ENCODE measurements at regions not wholly inside any gene's neighbourhood (a gene's known extent, or its start where the extent isn't known, plus 50 kb on each side); places are given as distances from the start of the nearest gene placed in this dataset.
A peak's percentile ranks its signal among the peaks of the same experiment; 100 is the strongest.

- no peak overlapping the region for H3K4me3 Mint-ChIP-seq (ENCODE audit: low read depth)
- no peaks in the 10 kb centered on the region for H3K27me3 Mint-ChIP-seq (ENCODE audit: low read depth)
- intact Hi-C loops (cut with micrococcal nuclease), result loop anchor here (5.0 kb wide), 1 partner anchor 1529 kb away; no protein-coding TSS in a partner anchor
- no peaks in the 10 kb centered on the region for H3K9me3 Mint-ChIP-seq
- H3K4me1 Mint-ChIP-seq (ENCODE audit: low read depth), result peaks cover 7% of the 10 kb centered on the region
- H3K36me3 Mint-ChIP-seq (ENCODE audit: low read depth), result no peaks in the 10 kb centered on the region
- H3K27ac Mint-ChIP-seq, result peak overlapping the region; percentile 36
- peak; percentile 37 for DNase-seq (ENCODE audit: low spot score)
Measured at GRCh38 chr3:28667646-28668621, 319.3 kb upstream of the AZI2 start.

DNA sequence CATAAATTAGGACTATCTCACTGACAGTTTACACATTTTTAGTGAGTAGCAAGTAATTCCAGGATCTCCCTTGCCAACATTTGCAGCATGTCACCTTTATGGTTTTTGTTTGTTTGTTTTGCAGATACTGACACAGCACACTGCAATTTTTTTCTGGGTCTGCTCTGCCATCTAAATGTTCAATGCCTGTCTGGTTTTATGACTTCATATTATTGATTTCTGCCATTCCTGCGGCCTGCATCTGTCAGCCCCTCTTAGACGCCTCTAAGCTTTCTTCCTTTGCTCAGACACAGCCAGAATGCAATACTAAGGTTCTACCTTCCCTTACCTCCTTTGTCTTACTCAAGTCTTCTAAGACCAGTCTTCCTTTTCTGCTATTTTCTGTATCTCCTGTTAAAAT lies 321.2 kb upstream of the AZI2 start:
- DNase-seq (ENCODE audit: low spot score), result no peak
- Mint-ChIP-seq H3K9me3 (no peaks in the 10 kb centered on the region), H3K27me3 (ENCODE audit: low read depth) (no peaks in the 10 kb centered on the region), H3K4me3 (ENCODE audit: low read depth) (no peak overlapping the region), H3K4me1 (ENCODE audit: low read depth) (peaks cover 7% of the 10 kb centered on the region), H3K36me3 (ENCODE audit: low read depth) (no peaks in the 10 kb centered on the region), H3K27ac (no peak overlapping the region)
- intact Hi-C loops (cut with micrococcal nuclease), result loop anchor here (5.0 kb wide), 1 partner anchor 1527 kb away; no protein-coding TSS in a partner anchor

- Mint-ChIP-seq H3K27ac (no peak overlapping the region), H3K4me3 (ENCODE audit: low read depth) (no peak overlapping the region), H3K4me1 (ENCODE audit: low read depth) (peaks cover 7% of the 10 kb centered on the region), H3K27me3 (ENCODE audit: low read depth) (no peaks in the 10 kb centered on the region), H3K36me3 (ENCODE audit: low read depth) (no peaks in the 10 kb centered on the region), H3K9me3 (no peaks in the 10 kb centered on the region)
- intact Hi-C loops (cut with micrococcal nuclease), result no loop called here
- no peak for DNase-seq (ENCODE audit: low spot score)
Measured at GRCh38 chr3:28672406-28672805, 323.8 kb upstream of the AZI2 start.

DNA sequence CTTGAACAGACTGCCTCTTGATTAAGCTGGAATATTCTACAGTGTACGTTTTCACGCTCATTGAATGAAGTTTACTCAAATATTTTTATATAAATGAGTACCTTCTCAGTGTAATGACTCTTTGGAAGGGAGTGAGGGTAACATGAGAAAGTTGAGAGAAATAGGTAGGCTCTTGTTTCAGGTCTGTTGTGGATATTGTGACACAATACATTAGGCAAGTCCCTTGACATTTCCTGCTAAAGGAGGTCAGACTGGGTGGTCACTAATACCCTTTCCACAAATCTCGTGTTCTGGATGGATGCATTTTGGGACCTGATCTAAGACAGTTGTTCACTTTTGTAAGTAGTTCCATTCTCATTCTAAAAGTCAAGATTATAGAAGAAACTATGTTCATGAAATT lies 324.8 kb upstream of the AZI2 start:
- Mint-ChIP-seq H3K27ac (no peak overlapping the region), H3K4me3 (ENCODE audit: low read depth) (no peak overlapping the region), H3K4me1 (ENCODE audit: low read depth) (no peaks in the 10 kb centered on the region), H3K9me3 (no peaks in the 10 kb centered on the region), H3K27me3 (ENCODE audit: low read depth) (no peaks in the 10 kb centered on the region), H3K36me3 (ENCODE audit: low read depth) (no peaks in the 10 kb centered on the region)
- intact Hi-C loops (cut with micrococcal nuclease), result no loop called here
- no peak for DNase-seq (ENCODE audit: low spot score)

DNA sequence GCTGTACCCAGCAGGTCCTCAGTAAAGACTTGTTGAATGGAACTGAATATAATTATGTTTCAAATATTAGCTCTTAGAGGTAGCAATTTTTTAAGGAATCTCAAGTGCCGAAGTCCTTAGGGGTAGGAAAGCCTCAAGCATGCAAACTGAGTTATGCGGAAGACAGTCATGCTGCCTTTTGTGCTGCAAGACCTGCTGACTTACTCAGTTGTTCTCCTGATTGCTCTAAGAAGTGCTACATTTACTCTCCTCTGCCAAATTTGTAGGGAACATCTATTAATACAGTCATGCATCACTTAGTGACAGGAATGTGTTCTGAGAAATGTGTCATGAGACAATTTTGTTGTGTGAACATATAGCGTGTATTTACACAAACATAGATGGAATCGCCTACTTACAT lies 325.6 kb upstream of the AZI2 start:
- intact Hi-C loops (cut with micrococcal nuclease), result no loop called here
- no peak for DNase-seq (ENCODE audit: low spot score)
- no peaks in the 10 kb centered on the region for H3K9me3 Mint-ChIP-seq
- no peaks in the 10 kb centered on the region for H3K4me1 Mint-ChIP-seq (ENCODE audit: low read depth)
- no peak overlapping the region for H3K27ac Mint-ChIP-seq
- no peaks in the 10 kb centered on the region for H3K27me3 Mint-ChIP-seq (ENCODE audit: low read depth)
- no peak overlapping the region for H3K4me3 Mint-ChIP-seq (ENCODE audit: low read depth)
- no peaks in the 10 kb centered on the region for H3K36me3 Mint-ChIP-seq (ENCODE audit: low read depth)

- Mint-ChIP-seq H3K4me1 (ENCODE audit: low read depth) (no peaks in the 10 kb centered on the region), H3K4me3 (ENCODE audit: low read depth) (no peak overlapping the region), H3K9me3 (no peaks in the 10 kb centered on the region), H3K27me3 (ENCODE audit: low read depth) (peaks cover 1% of the 10 kb centered on the region), H3K36me3 (ENCODE audit: low read depth) (no peaks in the 10 kb centered on the region), H3K27ac (no peak overlapping the region)
- DNase-seq (ENCODE audit: low spot score), result no peak
- intact Hi-C loops (cut with micrococcal nuclease), result no loop called here
Measured at GRCh38 chr3:28677581-28677980, 329.0 kb upstream of the AZI2 start.

DNA sequence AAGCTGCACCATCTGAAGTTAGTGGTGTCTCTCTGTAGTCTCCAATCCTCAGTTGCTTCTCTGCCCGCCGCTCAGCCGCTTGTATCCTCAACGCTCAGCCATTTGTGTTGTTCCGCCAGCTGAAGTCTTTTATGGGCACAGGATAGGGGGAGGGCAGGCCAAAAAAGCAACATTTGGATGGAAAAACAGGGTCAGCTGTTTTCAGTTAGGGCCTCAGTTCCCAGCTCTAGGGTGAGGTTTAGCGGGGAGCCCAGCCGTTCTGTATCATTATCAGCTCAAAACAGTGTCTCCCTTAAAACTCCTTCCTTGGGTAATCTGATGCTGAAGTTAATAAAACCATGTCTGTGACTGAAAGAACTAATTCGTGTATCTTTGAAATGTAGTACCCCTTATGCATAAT lies 329.5 kb upstream of the AZI2 start:
- no peak overlapping the region for H3K4me3 Mint-ChIP-seq (ENCODE audit: low read depth)
- no peaks in the 10 kb centered on the region for H3K4me1 Mint-ChIP-seq (ENCODE audit: low read depth)
- intact Hi-C loops (cut with micrococcal nuclease), result no loop called here
- H3K27me3 Mint-ChIP-seq (ENCODE audit: low read depth), result peaks cover 1% of the 10 kb centered on the region
- H3K9me3 Mint-ChIP-seq, result no peaks in the 10 kb centered on the region
- no peak for DNase-seq (ENCODE audit: low spot score)
- H3K36me3 Mint-ChIP-seq (ENCODE audit: low read depth), result no peaks in the 10 kb centered on the region
- H3K27ac Mint-ChIP-seq, result no peak overlapping the region

GRCh38 chr3:28680050-28680449 lies 331.4 kb upstream of the AZI2 start:
- Mint-ChIP-seq H3K4me3 (ENCODE audit: low read depth) (no peak overlapping the region), H3K9me3 (no peaks in the 10 kb centered on the region), H3K27ac (no peak overlapping the region), H3K4me1 (ENCODE audit: low read depth) (no peaks in the 10 kb centered on the region), H3K36me3 (ENCODE audit: low read depth) (no peaks in the 10 kb centered on the region), H3K27me3 (ENCODE audit: low read depth) (peaks cover 1% of the 10 kb centered on the region)
- intact Hi-C loops (cut with micrococcal nuclease), result no loop called here
- no peak for DNase-seq (ENCODE audit: low spot score)

GRCh38 chr3:28682121-28682520 lies 333.5 kb upstream of the AZI2 start:
- H3K4me1 Mint-ChIP-seq (ENCODE audit: low read depth), result no peaks in the 10 kb centered on the region
- H3K36me3 Mint-ChIP-seq (ENCODE audit: low read depth), result no peaks in the 10 kb centered on the region
- H3K9me3 Mint-ChIP-seq, result no peaks in the 10 kb centered on the region
- H3K27ac Mint-ChIP-seq, result no peak overlapping the region
- H3K4me3 Mint-ChIP-seq (ENCODE audit: low read depth), result no peak overlapping the region
- DNase-seq (ENCODE audit: low spot score), result no peak
- intact Hi-C loops (cut with micrococcal nuclease), result no loop called here
- H3K27me3 Mint-ChIP-seq (ENCODE audit: low read depth), result peaks cover 1% of the 10 kb centered on the region

- no peaks in the 10 kb centered on the region for H3K9me3 Mint-ChIP-seq
- DNase-seq (ENCODE audit: low spot score), result no peak
- no peaks in the 10 kb centered on the region for H3K36me3 Mint-ChIP-seq (ENCODE audit: low read depth)
- no peaks in the 10 kb centered on the region for H3K27me3 Mint-ChIP-seq (ENCODE audit: low read depth)
- intact Hi-C loops (cut with micrococcal nuclease), result no loop called here
- no peak overlapping the region for H3K4me3 Mint-ChIP-seq (ENCODE audit: low read depth)
- H3K27ac Mint-ChIP-seq, result no peak overlapping the region
- no peaks in the 10 kb centered on the region for H3K4me1 Mint-ChIP-seq (ENCODE audit: low read depth)
Measured at GRCh38 chr3:28690176-28690575, 341.6 kb upstream of the AZI2 start.

- Mint-ChIP-seq H3K4me1 (ENCODE audit: low read depth) (no peaks in the 10 kb centered on the region), H3K4me3 (ENCODE audit: low read depth) (no peak overlapping the region), H3K9me3 (no peaks in the 10 kb centered on the region), H3K36me3 (ENCODE audit: low read depth) (no peaks in the 10 kb centered on the region), H3K27ac (no peak overlapping the region), H3K27me3 (ENCODE audit: low read depth) (no peaks in the 10 kb centered on the region)
- no peak for DNase-seq (ENCODE audit: low spot score)
- intact Hi-C loops (cut with micrococcal nuclease), result no loop called here
Measured at GRCh38 chr3:28698706-28699105, 350.1 kb upstream of the AZI2 start.

DNA sequence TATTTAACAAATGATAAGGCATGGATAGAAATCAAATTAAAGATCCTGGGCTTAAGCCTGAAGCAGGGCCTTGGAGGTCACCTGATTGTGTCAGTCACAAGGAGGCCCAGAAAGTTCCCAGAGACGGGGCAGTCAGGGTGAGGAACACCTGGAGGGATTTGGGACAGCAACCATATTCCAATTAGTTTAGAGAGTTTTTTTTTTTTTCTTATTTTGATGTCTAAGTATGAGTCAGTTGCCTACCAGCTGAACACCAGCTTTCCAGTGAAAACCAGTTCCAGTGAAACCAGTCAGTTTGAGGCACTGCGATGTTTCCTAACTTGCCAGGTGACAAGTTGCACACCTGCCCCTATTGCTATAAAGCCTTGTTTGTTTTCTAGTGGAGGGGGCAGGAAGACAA lies 350.7 kb upstream of the AZI2 start:
- no peaks in the 10 kb centered on the region for H3K9me3 Mint-ChIP-seq
- no peak overlapping the region for H3K27ac Mint-ChIP-seq
- intact Hi-C loops (cut with micrococcal nuclease), result no loop called here
- H3K4me1 Mint-ChIP-seq (ENCODE audit: low read depth), result no peaks in the 10 kb centered on the region
- no peak for DNase-seq (ENCODE audit: low spot score)
- H3K36me3 Mint-ChIP-seq (ENCODE audit: low read depth), result no peaks in the 10 kb centered on the region
- no peaks in the 10 kb centered on the region for H3K27me3 Mint-ChIP-seq (ENCODE audit: low read depth)
- no peak overlapping the region for H3K4me3 Mint-ChIP-seq (ENCODE audit: low read depth)

DNA sequence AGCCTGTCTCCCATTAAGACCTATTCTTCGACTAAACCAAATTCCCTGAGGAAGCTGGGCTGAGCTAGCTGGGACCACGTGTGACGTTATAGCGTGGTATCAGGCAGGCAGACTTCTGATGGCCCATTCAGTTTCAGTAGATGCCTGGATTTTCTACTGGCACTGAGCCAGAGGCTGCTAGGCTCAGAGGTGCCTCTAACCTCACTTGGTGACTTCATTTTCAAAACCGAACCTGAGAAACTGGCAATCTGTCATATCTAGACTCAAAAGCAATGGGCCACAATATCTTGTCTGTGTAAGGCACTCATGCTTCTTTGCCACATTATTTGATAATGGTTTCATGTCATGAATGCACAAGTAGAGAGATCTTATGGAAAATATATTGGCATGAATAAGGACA lies 352.1 kb upstream of the AZI2 start:
- no peak for DNase-seq (ENCODE audit: low spot score)
- intact Hi-C loops (cut with micrococcal nuclease), result no loop called here

More for the DNA sequence above, 352.1 kb upstream of the AZI2 start:
- Mint-ChIP-seq H3K27ac (no peak overlapping the region), H3K27me3 (ENCODE audit: low read depth) (no peaks in the 10 kb centered on the region), H3K4me1 (ENCODE audit: low read depth) (no peaks in the 10 kb centered on the region), H3K9me3 (no peaks in the 10 kb centered on the region), H3K4me3 (ENCODE audit: low read depth) (no peak overlapping the region), H3K36me3 (ENCODE audit: low read depth) (no peaks in the 10 kb centered on the region)

Data from activated T-helper 2 cell treated with anti-CD3 and anti-CD28 coated beads, Interferon-gamma antibody, Interleukin-2, Interleukin-4, amounts not matched to agents 10 μg/mL and 5 μg/mL and 100 μg/mL, durations not matched to agents 14 hours and 24 hours and 36 hours (primary cell).